Chondrocyte (in vitro differentiated cells): ENCODE measurements at regions not wholly inside any gene's neighbourhood (a gene's known extent, or its start where the extent isn't known, plus 50 kb on each side); places are given as distances from the start of the nearest gene placed in this dataset.

ENCODE experiments used
- DNase-seq: peaks from one replicate; pipeline ENCODE4 v3.0.0; 2021; ENCODE audit warnings: mixed read lengths, low spot score
- H3K27ac Mint-ChIP-seq: one replicate; pipeline ENCODE4 v1.8.0; 2021; ENCODE audit warnings: mild to moderate bottlenecking, moderate library complexity, mixed read lengths; ENCODE audit not compliant: unreplicated experiment
- H3K27me3 Mint-ChIP-seq: 2 replicates; pipeline ENCODE4 v1.8.0; 2021; ENCODE audit warnings: low read depth, mixed read lengths
- H3K36me3 Mint-ChIP-seq: 2 replicates; pipeline ENCODE4 v1.8.0; 2021; ENCODE audit warnings: low read depth, mixed read lengths
- H3K4me1 Mint-ChIP-seq: 2 replicates; pipeline ENCODE4 v1.8.0; 2021; ENCODE audit warnings: low read depth, mild to moderate bottlenecking, mixed read lengths
- H3K4me3 Mint-ChIP-seq: one replicate; pipeline ENCODE4 v1.8.0; 2021; ENCODE audit warnings: mild to moderate bottlenecking, moderate library complexity, mixed read lengths; ENCODE audit not compliant: unreplicated experiment
- H3K9me3 Mint-ChIP-seq: 2 replicates; pipeline ENCODE4 v1.8.0; 2021; ENCODE audit warnings: low read depth, mixed read lengths
- TF ChIP-seq, protein P1 (sequence below): fragments of 200-600 bp; sonication (generic); IDR thresholded peaks from 2 replicates; pipeline ENCODE4 v1.5.0; 2021; ENCODE audit warnings: antibody characterized with exemption, mild to moderate bottlenecking, moderate library complexity

DNA sequence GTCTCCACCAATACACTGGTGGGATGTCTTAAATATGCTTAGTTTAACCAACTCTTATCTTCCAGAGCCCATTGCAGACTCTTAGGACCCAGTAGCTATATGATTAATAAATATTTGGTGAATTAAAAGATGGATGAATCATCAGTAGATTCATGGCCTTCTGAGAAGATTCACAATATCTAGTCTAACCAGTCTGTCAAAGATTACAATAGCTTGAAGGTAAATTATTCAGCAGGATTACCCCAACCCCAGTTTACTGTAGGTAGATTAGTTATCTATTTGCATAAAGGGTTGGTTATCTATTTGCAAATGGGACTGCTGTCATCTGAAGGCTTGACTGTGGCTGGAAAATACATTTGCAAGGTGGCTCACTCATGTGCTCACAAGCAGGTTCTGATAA, 239.4 kb upstream of the THRB start:
- H3K4me1 Mint-ChIP-seq, result no peaks in the 10 kb centered on the region
- no peak overlapping the region for H3K27ac Mint-ChIP-seq
- no peaks in the 10 kb centered on the region for H3K27me3 Mint-ChIP-seq
- no peaks in the 10 kb centered on the region for H3K36me3 Mint-ChIP-seq
- TF ChIP-seq, protein P1, sequence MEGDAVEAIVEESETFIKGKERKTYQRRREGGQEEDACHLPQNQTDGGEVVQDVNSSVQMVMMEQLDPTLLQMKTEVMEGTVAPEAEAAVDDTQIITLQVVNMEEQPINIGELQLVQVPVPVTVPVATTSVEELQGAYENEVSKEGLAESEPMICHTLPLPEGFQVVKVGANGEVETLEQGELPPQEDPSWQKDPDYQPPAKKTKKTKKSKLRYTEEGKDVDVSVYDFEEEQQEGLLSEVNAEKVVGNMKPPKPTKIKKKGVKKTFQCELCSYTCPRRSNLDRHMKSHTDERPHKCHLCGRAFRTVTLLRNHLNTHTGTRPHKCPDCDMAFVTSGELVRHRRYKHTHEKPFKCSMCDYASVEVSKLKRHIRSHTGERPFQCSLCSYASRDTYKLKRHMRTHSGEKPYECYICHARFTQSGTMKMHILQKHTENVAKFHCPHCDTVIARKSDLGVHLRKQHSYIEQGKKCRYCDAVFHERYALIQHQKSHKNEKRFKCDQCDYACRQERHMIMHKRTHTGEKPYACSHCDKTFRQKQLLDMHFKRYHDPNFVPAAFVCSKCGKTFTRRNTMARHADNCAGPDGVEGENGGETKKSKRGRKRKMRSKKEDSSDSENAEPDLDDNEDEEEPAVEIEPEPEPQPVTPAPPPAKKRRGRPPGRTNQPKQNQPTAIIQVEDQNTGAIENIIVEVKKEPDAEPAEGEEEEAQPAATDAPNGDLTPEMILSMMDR, result no peak
- H3K9me3 Mint-ChIP-seq, result no peaks in the 10 kb centered on the region
- H3K4me3 Mint-ChIP-seq, result no peak overlapping the region
- DNase-seq, result no peak

- no peaks in the 10 kb centered on the region for H3K36me3 Mint-ChIP-seq
- no peak overlapping the region for H3K27ac Mint-ChIP-seq
- DNase-seq, result no peak
- TF ChIP-seq, protein P1, result no peak
- no peaks in the 10 kb centered on the region for H3K27me3 Mint-ChIP-seq
- no peak overlapping the region for H3K4me3 Mint-ChIP-seq
- peaks cover 16% of the 10 kb centered on the region for H3K4me1 Mint-ChIP-seq
- H3K9me3 Mint-ChIP-seq, result no peaks in the 10 kb centered on the region
Measured at GRCh38 chr3:24736701-24737100, 242.1 kb upstream of the THRB start.

- Mint-ChIP-seq H3K4me3 (no peak overlapping the region), H3K9me3 (no peaks in the 10 kb centered on the region), H3K27ac (no peak overlapping the region), H3K27me3 (peaks cover 2% of the 10 kb centered on the region), H3K36me3 (no peaks in the 10 kb centered on the region), H3K4me1 (peaks cover 16% of the 10 kb centered on the region)
- TF ChIP-seq, protein P1, result no peak
- no peak for DNase-seq
Measured at GRCh38 chr3:24740326-24740725, 245.7 kb upstream of the THRB start.

GRCh38 chr3:24741506-24741905, 246.9 kb upstream of the THRB start:
- no peak overlapping the region for H3K4me3 Mint-ChIP-seq
- H3K27ac Mint-ChIP-seq, result no peak overlapping the region
- H3K36me3 Mint-ChIP-seq, result no peaks in the 10 kb centered on the region
- no peak for DNase-seq
- peaks cover 16% of the 10 kb centered on the region for H3K4me1 Mint-ChIP-seq
- no peaks in the 10 kb centered on the region for H3K9me3 Mint-ChIP-seq
- TF ChIP-seq, protein P1, result no peak
- peaks cover 2% of the 10 kb centered on the region for H3K27me3 Mint-ChIP-seq

DNA sequence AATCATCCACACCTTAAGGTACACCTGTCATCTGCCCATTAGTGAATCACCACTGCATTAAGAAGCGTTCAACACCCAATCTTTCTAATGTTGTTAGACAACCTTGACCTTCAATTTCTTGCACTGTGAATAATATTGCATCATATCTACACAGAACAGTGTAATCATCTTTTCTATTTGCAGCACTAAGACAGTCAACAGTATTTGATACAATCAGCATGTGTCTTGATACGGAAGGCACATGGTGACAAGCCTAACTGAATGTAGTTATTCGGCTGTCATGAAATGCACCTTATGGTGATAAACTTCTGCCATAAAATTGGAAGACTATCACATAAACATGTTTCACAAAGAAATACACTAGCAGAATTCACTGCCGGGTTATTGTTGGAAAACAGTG, 253.9 kb upstream of the THRB start:
- no peak overlapping the region for H3K4me3 Mint-ChIP-seq
- no peaks in the 10 kb centered on the region for H3K4me1 Mint-ChIP-seq
- TF ChIP-seq, protein P1, result no peak
- H3K27ac Mint-ChIP-seq, result no peak overlapping the region
- DNase-seq, result no peak
- no peaks in the 10 kb centered on the region for H3K9me3 Mint-ChIP-seq
- peaks cover 6% of the 10 kb centered on the region for H3K27me3 Mint-ChIP-seq
- H3K36me3 Mint-ChIP-seq, result no peaks in the 10 kb centered on the region
